H1 (cell line): ENCODE measurements at regions not wholly inside any gene's neighbourhood (a gene's known extent, or its start where the extent isn't known, plus 50 kb on each side); places are given as distances from the start of the nearest gene placed in this dataset.

Source experiments
- CTCF ChIA-PET: fragments of 300-600 bp; sonication (Branson Sonifier 250); formaldehyde crosslinking; loops from one replicate; lab custom pipeline; 2021; ENCODE audit not compliant: partially characterized antibody; lab: Charles Lee
- POLR2A ChIA-PET: fragments of 300-600 bp; sonication (Branson Sonifier 250); formaldehyde crosslinking; loops from one replicate; lab custom pipeline; 2021; ENCODE audit warnings: inconsistent platforms; ENCODE audit not compliant: partially characterized antibody; lab: Charles Lee
- DNase-seq, 2 experiments: peaks; one replicate each; pipeline versions ENCODE4 v3.0.0 to v3.0.0-alpha.2; 2010 to 2022; ENCODE audit warnings: low spot score in 2 of 2, low read depth in 1 of 2, mixed read lengths in 1 of 2
- FAIRE-seq: peaks from 2 replicates; lab custom pipeline; 2011; peaks lifted over from hg19 to GRCh38; lab: Jason Lieb, UNC
- H2AFZ ChIP-seq: 2 replicates; pipeline ENCODE4 v1.8.1; 2012; ENCODE audit warnings: low read length, inconsistent platforms
- H2AK5ac ChIP-seq: 2 replicates; pipeline ENCODE4 v1.6.1; 2013; ENCODE audit warnings: low read depth, low read length
- H2BK120ac ChIP-seq: replicated peaks from 2 replicates; pipeline ENCODE3; 2013; ENCODE audit warnings: low read depth, low read length, inconsistent platforms
- H2BK12ac ChIP-seq: 2 replicates; pipeline ENCODE4 v1.6.1; 2013; ENCODE audit warnings: low read depth, low read length
- H2BK15ac ChIP-seq: 2 replicates; pipeline ENCODE4 v1.6.1; 2013; ENCODE audit warnings: low read length
- H2BK20ac ChIP-seq: 2 replicates; pipeline ENCODE4 v1.6.1; 2013; ENCODE audit warnings: low read length
- H2BK5ac ChIP-seq: 2 replicates; pipeline ENCODE4 v1.6.1; 2013; ENCODE audit warnings: low read depth, low read length
- H3K14ac ChIP-seq: 2 replicates; pipeline ENCODE4 v1.6.1; 2013; ENCODE audit warnings: inconsistent platforms; ENCODE audit not compliant: insufficient read length
- H3K18ac ChIP-seq: 2 replicates; pipeline ENCODE4 v1.6.1; 2013; ENCODE audit warnings: low read length; ENCODE audit errors: extremely low read depth
- H3K23ac ChIP-seq: 2 replicates; pipeline ENCODE4 v1.6.1; 2013; ENCODE audit warnings: inconsistent platforms; ENCODE audit not compliant: insufficient read length
- H3K23me2 ChIP-seq: 2 replicates; pipeline ENCODE4 v1.6.1; 2013; ENCODE audit warnings: low read depth, low read length
- H3K27ac ChIP-seq: 2 replicates; pipeline ENCODE4 v1.6.1; 2011; ENCODE audit warnings: low read depth, low read length, inconsistent platforms
- H3K27me3 ChIP-seq, 4 experiments: replicated peaks in 1 of 4; 1 replicate in 1 of 4; 2 replicates in 3 of 4; pipeline versions ENCODE4 v1.6.1 to v1.8.1; 2011 to 2013; ENCODE audit warnings: low read length in 3 of 4, mild to moderate bottlenecking in 3 of 4, inconsistent platforms in 2 of 4, mixed read lengths in 2 of 4, moderate library complexity in 1 of 4; ENCODE audit not compliant: control insufficient read depth in 3 of 4, insufficient read depth in 3 of 4; ENCODE audit errors: extremely low read depth in 1 of 4
- H3K36me3 ChIP-seq, 4 experiments: 2 replicates each; pipeline versions ENCODE4 v1.6.1 to v1.8.1; 2011 to 2013; ENCODE audit warnings: mild to moderate bottlenecking in 4 of 4, low read length in 3 of 4, moderate library complexity in 2 of 4, control low read depth in 1 of 4, inconsistent platforms in 1 of 4; ENCODE audit not compliant: insufficient read depth in 4 of 4, control insufficient read depth in 2 of 4
- H3K4ac ChIP-seq: replicated peaks from 2 replicates; pipeline ENCODE3; 2013; ENCODE audit warnings: low read length, low read depth, mixed read lengths, inconsistent platforms; ENCODE audit not compliant: insufficient read length
- H3K4me1 ChIP-seq, 4 experiments: replicated peaks in 1 of 4; 1 replicate in 1 of 4; 2 replicates in 3 of 4; pipeline versions ENCODE4 v1.6.1 to v1.8.1; 2011 to 2013; ENCODE audit warnings: low read length in 3 of 4, inconsistent platforms in 2 of 4, mixed read lengths in 1 of 4; ENCODE audit not compliant: insufficient read depth in 4 of 4, control insufficient read depth in 3 of 4
- H3K4me2 ChIP-seq, 2 experiments: 2 replicates each; pipeline versions ENCODE4 v1.6.1 to v1.8.1; 2011 to 2013; ENCODE audit warnings: low read depth in 2 of 2, low read length in 2 of 2, control low read depth in 1 of 2, inconsistent platforms in 1 of 2, mild to moderate bottlenecking in 1 of 2; ENCODE audit not compliant: insufficient read depth in 1 of 2
- H3K4me3 ChIP-seq, 4 experiments: fragments of 200-600, 300-600 bp in 1 of 4; sonication (generic), shearing (Covaris generic), sonication (Bioruptor Twin) in 1 of 4; 2 replicates each; pipeline versions ENCODE4 v1.5.1 to v1.8.1; 2011 to 2016; ENCODE audit warnings: low read length in 4 of 4, low read depth in 3 of 4, control low read depth in 2 of 4, inconsistent platforms in 2 of 4, mild to moderate bottlenecking in 2 of 4, mixed read lengths in 1 of 4, moderate library complexity in 1 of 4; ENCODE audit not compliant: insufficient read depth in 2 of 4; ENCODE audit errors: extremely low read depth in 1 of 4
- H3K56ac ChIP-seq: replicated peaks from 2 replicates; pipeline ENCODE3; 2013; ENCODE audit warnings: low read depth, mild to moderate bottlenecking, mixed read lengths, low read length, inconsistent platforms; ENCODE audit not compliant: insufficient read length
- H3K79me1 ChIP-seq: 2 replicates; pipeline ENCODE4 v1.6.1; 2013; ENCODE audit warnings: low read depth, low read length, control low read depth
- H3K79me2 ChIP-seq, 2 experiments: 2 replicates each; pipeline versions ENCODE4 v1.6.1 to v1.8.1; 2012 to 2013; ENCODE audit warnings: low read length in 2 of 2, mild to moderate bottlenecking in 2 of 2, inconsistent platforms in 1 of 2; ENCODE audit not compliant: insufficient read depth in 2 of 2, control insufficient read depth in 1 of 2
- H3K9ac ChIP-seq, 4 experiments: replicated peaks in 1 of 4; 1 replicate in 1 of 4; 2 replicates in 3 of 4; pipeline versions ENCODE4 v1.6.1 to v1.8.1; 2011 to 2013; ENCODE audit warnings: low read depth in 3 of 4, low read length in 3 of 4, control low read depth in 2 of 4, mild to moderate bottlenecking in 2 of 4, moderate library complexity in 2 of 4, inconsistent platforms in 1 of 4; ENCODE audit errors: extremely low read depth in 1 of 4
- H3K9me3 ChIP-seq, 2 experiments: 2 replicates each; pipeline versions ENCODE4 v1.6.1 to v1.8.1; 2012 to 2013; ENCODE audit warnings: mild to moderate bottlenecking in 2 of 2, moderate library complexity in 2 of 2, control low read depth in 1 of 2, inconsistent platforms in 1 of 2, low read depth in 1 of 2, low read length in 1 of 2, mixed read lengths in 1 of 2; ENCODE audit not compliant: insufficient read depth in 2 of 2
- H4K20me1 ChIP-seq, 2 experiments: replicated peaks in 1 of 2; 2 replicates each; pipeline versions ENCODE3 to v1.8.1; 2011 to 2013; ENCODE audit warnings: inconsistent platforms in 2 of 2, low read length in 2 of 2, mild to moderate bottlenecking in 1 of 2; ENCODE audit not compliant: insufficient read depth in 2 of 2, control insufficient read depth in 1 of 2
- H4K5ac ChIP-seq: 2 replicates; pipeline ENCODE4 v1.6.1; 2013; ENCODE audit warnings: low read length, low read depth, mixed read lengths, inconsistent platforms; ENCODE audit not compliant: insufficient read length
- H4K8ac ChIP-seq: 2 replicates; pipeline ENCODE4 v1.8.0; 2013; ENCODE audit warnings: mild to moderate bottlenecking, moderate library complexity, low read length, inconsistent platforms; ENCODE audit not compliant: insufficient read depth; ENCODE audit errors: extremely low read depth
- H4K91ac ChIP-seq: replicated peaks from 2 replicates; pipeline ENCODE3; 2013; ENCODE audit warnings: low read length, mixed read lengths, inconsistent platforms; ENCODE audit not compliant: insufficient read length
- CHD2 ChIP-seq: IDR thresholded peaks from 2 replicates; pipeline ENCODE4 v1.6.1; 2012; ENCODE audit warnings: low read length, improper control_type of control experiment
- EP300 ChIP-seq, 2 experiments: IDR thresholded peaks; 1 replicate in 1 of 2; 2 replicates in 1 of 2; pipeline ENCODE4 v1.6.1; 2011 to 2012; ENCODE audit warnings: low read depth in 2 of 2, low read length in 2 of 2, mild to moderate bottlenecking in 2 of 2, borderline replicate concordance in 1 of 2, inconsistent platforms in 1 of 2, moderate library complexity in 1 of 2
- GABPA ChIP-seq: IDR thresholded peaks from 2 replicates; pipeline ENCODE4 v1.6.1; 2011; ENCODE audit warnings: mild to moderate bottlenecking, low read length, moderate library complexity, borderline replicate concordance; ENCODE audit not compliant: insufficient read depth
- GTF2F1 ChIP-seq: IDR thresholded peaks from 2 replicates; pipeline ENCODE4 v1.6.1; 2012; ENCODE audit warnings: low read depth, low read length, improper control_type of control experiment, borderline replicate concordance
- HDAC2 ChIP-seq, 2 experiments: fragments of 300-600 bp in 1 of 2; sonication (generic) in 1 of 2; IDR thresholded peaks; 2 replicates each; pipeline ENCODE4 v1.6.1; 2011 to 2012; ENCODE audit warnings: low read depth in 2 of 2, low read length in 2 of 2, mild to moderate bottlenecking in 2 of 2, moderate library complexity in 2 of 2, borderline replicate concordance in 1 of 2, inconsistent platforms in 1 of 2
- HDAC6 ChIP-seq: IDR thresholded peaks from one replicate; pipeline ENCODE4 v1.7.1; 2012; ENCODE audit warnings: low read depth, mild to moderate bottlenecking, inconsistent platforms, low read length, moderate library complexity
- JUND ChIP-seq: IDR thresholded peaks from 2 replicates; pipeline ENCODE4 v1.6.1; 2011; ENCODE audit warnings: mild to moderate bottlenecking, improper control_type of control experiment, low read length
- PHF8 ChIP-seq: fragments of 200-600 bp; sonication (generic); conservative IDR thresholded peaks from 2 replicates; pipeline ENCODE4 v1.7.1; 2012; ENCODE audit warnings: low read depth, mild to moderate bottlenecking, inconsistent platforms, low read length, moderate library complexity
- POLR2A ChIP-seq, 2 experiments: IDR thresholded peaks; 1 replicate in 1 of 2; 2 replicates in 1 of 2; pipeline ENCODE4 v1.6.1; 2011; ENCODE audit warnings: low read depth in 2 of 2, low read length in 2 of 2, mild to moderate bottlenecking in 2 of 2; ENCODE audit errors: control extremely low read depth in 1 of 2
- RAD21 ChIP-seq, 2 experiments: IDR thresholded peaks in 1 of 2; conservative IDR thresholded peaks in 1 of 2; 2 replicates each; pipeline ENCODE4 v1.6.1; 2011; ENCODE audit warnings: low read depth in 2 of 2, low read length in 2 of 2, improper control_type of control experiment in 1 of 2, inconsistent platforms in 1 of 2, mild to moderate bottlenecking in 1 of 2, moderate library complexity in 1 of 2
- SAP30 ChIP-seq: fragments of 300-600 bp; sonication (generic); IDR thresholded peaks from 2 replicates; pipeline ENCODE4 v1.7.1; 2012; ENCODE audit warnings: low read length, moderate library complexity, mild to moderate bottlenecking, inconsistent platforms; ENCODE audit not compliant: insufficient read depth, insufficient replicate concordance
- SP1 ChIP-seq: IDR thresholded peaks from 2 replicates; pipeline ENCODE4 v1.6.1; 2011; ENCODE audit warnings: low read depth, low read length
- SP2 ChIP-seq: IDR thresholded peaks from 2 replicates; pipeline ENCODE4 v1.6.1; 2012; ENCODE audit warnings: mild to moderate bottlenecking, low read length, inconsistent platforms
- SUZ12 ChIP-seq: fragments of 200-600 bp; sonication (generic); IDR thresholded peaks from 2 replicates; pipeline ENCODE4 v1.6.1; 2012; ENCODE audit warnings: mild to moderate bottlenecking, inconsistent platforms, low read length, moderate library complexity, mixed read lengths
- YY1 ChIP-seq: IDR thresholded peaks from 2 replicates; pipeline ENCODE4 v1.6.1; 2011; ENCODE audit warnings: low read depth, mild to moderate bottlenecking, low read length
- WGBS, 2 experiments: shearing (Covaris generic) in 1 of 2; methylation state at CpG; one replicate each; pipeline versions ENCODE4 v1.1.6 to v1.1.7; 2013 to 2015; ENCODE audit warnings: low lambda C conversion rate in 2 of 2, mixed read lengths in 2 of 2, inconsistent platforms in 1 of 2, low coverage in 1 of 2, missing lambda C conversion rate in 1 of 2; ENCODE audit not compliant: insufficient replicate concordance in 2 of 2, insufficient coverage in 1 of 2, insufficient read length in 1 of 2; ENCODE audit errors: extremely low coverage in 1 of 2, missing lambda C conversion rate in 1 of 2; 5-methylcytosine and 5-hydroxymethylcytosine counted together

- no peak overlapping the region for H4K5ac ChIP-seq
- no peaks in the 10 kb centered on the region for H3K23me2 ChIP-seq
- H3K23ac ChIP-seq, result no peak overlapping the region
- no peak overlapping the region for H3K18ac ChIP-seq
- H2BK5ac ChIP-seq, result no peak overlapping the region
- 0 out of 7 replicates have a peak, but pooled peaks cover 0 to 2% (median 0%) of the 10 kb centered on the region in 4 experiments for H3K4me1 ChIP-seq
- no peak overlapping the region for H2BK12ac ChIP-seq
- H3K79me2 ChIP-seq, result no peaks in the 10 kb centered on the region
- no peak overlapping the region for H2BK15ac ChIP-seq
- FAIRE-seq (no peak), DNase-seq (no peak)
- no peak overlapping the region for H3K4ac ChIP-seq
- H3K79me1 ChIP-seq, result no peaks in the 10 kb centered on the region
- no peaks in the 10 kb centered on the region for H3K27me3 ChIP-seq
- H2AK5ac ChIP-seq, result no peak overlapping the region
- 88% methylated on average over 11 of the region's 11 CpGs; no CpG with 5 or more reads in 1 of the 2 experiments for WGBS, 2 experiments
- CTCF ChIA-PET, result no interaction called here
- H4K91ac ChIP-seq, result no peak overlapping the region
- H3K36me3 ChIP-seq, result no peaks in the 10 kb centered on the region
- POLR2A ChIA-PET, result no interaction called here
- H3K14ac ChIP-seq, result no peak overlapping the region
- no peaks in the 10 kb centered on the region for H4K20me1 ChIP-seq
- no peak overlapping the region for H3K9ac ChIP-seq
- H3K27ac ChIP-seq, result no peak overlapping the region
- H3K56ac ChIP-seq, result no peak overlapping the region
- no peak overlapping the region for H3K4me2 ChIP-seq
- no peak overlapping the region for H2AFZ ChIP-seq
- no peak overlapping the region for H3K4me3 ChIP-seq
- no peaks in the 10 kb centered on the region for H3K9me3 ChIP-seq
- no peak overlapping the region for H2BK20ac ChIP-seq
- H2BK120ac ChIP-seq, result no peak overlapping the region
- H4K8ac ChIP-seq, result no peak overlapping the region
- no peak for TF ChIP-seq HDAC2 (IDR thresholded peaks at IDR 0.05; ENCODE audit: borderline replicate concordance in 1 of 2, low read depth in 2 of 2, low read length in 2 of 2)
- TF ChIP-seq SUZ12, result no peak
- TF ChIP-seq PHF8, result no peak
- TF ChIP-seq GABPA, result no peak
- TF ChIP-seq JUND, result no peak
- no peak for TF ChIP-seq EP300 (IDR thresholded peaks at IDR 0.05; ENCODE audit: borderline replicate concordance in 1 of 2, low read depth in 2 of 2, low read length in 2 of 2)
- TF ChIP-seq HDAC6, result no peak
- no peak for TF ChIP-seq GTF2F1
- no peak for TF ChIP-seq CHD2
- no peak for TF ChIP-seq YY1
- TF ChIP-seq SP2, result no peak
- no peak for TF ChIP-seq POLR2A (IDR thresholded peaks at IDR 0.05; ENCODE audit: control extremely low read depth in 1 of 2, low read depth in 2 of 2, low read length in 2 of 2)
- TF ChIP-seq SP1, result no peak
- no peak for TF ChIP-seq SAP30
- TF ChIP-seq RAD21 (IDR thresholded peaks at IDR 0.05 in 1 of 2, conservative IDR thresholded peaks at IDR 0.05 in 1 of 2; ENCODE audit: low read depth in 2 of 2, low read length in 2 of 2), result no peak
Measured at GRCh38 chr6:169140986-169141495, 112.6 kb downstream of the THBS2 start.
